HepG2 (cell line): ENCODE measurements at regions not wholly inside any gene's neighbourhood (a gene's known extent, or its start where the extent isn't known, plus 50 kb on each side); places are given as distances from the start of the nearest gene placed in this dataset.
"Not testable (repeated sequence)": the region's sequence is repeated elsewhere in the genome, so short reads cannot be mapped to it uniquely, and the experiment has no call there.

Experiments used
- CTCF ChIP-seq: sonication (generic); formaldehyde crosslinking; IDR thresholded peaks from 2 replicates; pipeline ENCODE4 v1.5.0; 2020; ENCODE audit warnings: mild to moderate bottlenecking, missing genetic modification reagents, moderate library complexity
- MAFF ChIP-seq: IDR thresholded peaks from 2 replicates; pipeline ENCODE4 v1.6.1; 2011; ENCODE audit warnings: low read depth, low read length, improper control_type of control experiment
- MXI1 ChIP-seq: IDR thresholded peaks from 3 replicates; pipeline ENCODE4 v1.6.1; 2012; ENCODE audit warnings: low read depth, low read length, inconsistent platforms, borderline replicate concordance
- TAF1 ChIP-seq: sonication (generic); formaldehyde crosslinking; IDR thresholded peaks from 2 replicates; pipeline ENCODE4 v1.4.0; 2020; ENCODE audit warnings: missing genetic modification reagents
- TEF ChIP-seq: sonication (generic); formaldehyde crosslinking; IDR thresholded peaks from 2 replicates; pipeline ENCODE4 v1.5.0; 2020; ENCODE audit warnings: missing genetic modification reagents

DNA sequence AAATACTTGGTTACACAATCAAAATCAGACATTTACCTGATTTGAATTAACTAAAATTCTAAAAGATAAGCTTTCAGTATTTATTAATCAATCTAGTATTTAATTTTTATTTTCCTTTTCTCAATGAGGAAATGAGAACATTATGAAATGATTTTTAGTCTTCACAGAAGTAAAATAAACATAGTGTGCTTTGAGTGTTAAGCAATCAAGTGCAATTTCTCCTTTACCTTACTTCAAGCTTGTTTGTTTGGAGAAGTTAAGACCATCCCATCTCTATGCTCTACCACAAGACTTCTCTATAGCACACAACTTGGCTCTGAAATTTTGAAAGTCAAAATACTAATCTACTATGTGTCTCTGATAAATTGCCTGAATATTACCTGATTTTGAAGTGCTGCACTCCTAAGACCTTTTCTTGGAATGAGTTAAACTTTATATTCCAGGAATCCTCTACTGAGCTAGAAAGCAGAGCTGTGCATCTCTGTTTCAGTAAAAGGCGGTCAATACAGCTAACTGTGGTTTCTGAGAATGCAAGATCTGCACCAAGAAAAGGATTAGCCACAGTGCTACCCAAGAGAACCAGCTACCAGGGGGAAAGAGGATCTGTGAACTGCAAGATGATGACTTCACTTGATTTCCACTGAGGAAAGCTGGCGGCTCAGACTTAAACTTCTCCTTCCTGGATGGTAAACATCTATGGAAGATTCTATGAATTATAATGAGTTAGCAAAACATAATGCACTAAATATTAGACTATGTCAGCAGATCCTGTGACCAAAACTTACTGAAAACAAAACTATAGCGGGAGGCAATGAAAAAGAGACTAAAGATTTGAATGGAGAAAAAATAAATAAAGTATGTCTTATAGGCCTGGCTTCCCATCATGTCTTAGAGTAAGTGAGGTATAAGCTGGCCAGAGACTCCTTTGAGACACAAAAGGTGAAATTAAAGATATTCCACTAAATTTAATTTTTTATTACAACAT is 358.7 kb downstream of the TUBA3C start:
- TF ChIP-seq MAFF; CTCF (CRISPR knock-in tag); TAF1 (CRISPR knock-in tag); MXI1; TEF: not testable (repeated sequence)
